ENCODE measurements at regions not wholly inside any gene's neighbourhood (a gene's known extent, or its start where the extent isn't known, plus 50 kb on each side); places are given as distances from the start of the nearest gene placed in this dataset.

GRCh38 chr18:39705362-39705761 is 2139.8 kb upstream of the CELF4 start:
- TF ChIP-seq POLR2AphosphoS5 (IDR thresholded peaks at IDR 0.05), result no peak
- no peak for TF ChIP-seq POLR2A (IDR thresholded peaks at IDR 0.05)
- TF ChIP-seq CTCF (IDR thresholded peaks at IDR 0.05), result no peak
